Activated CD8-positive, alpha-beta T cell treated with anti-CD3 and anti-CD28 coated beads for 36 hours (primary cell): ENCODE measurements at regions not wholly inside any gene's neighbourhood (a gene's known extent, or its start where the extent isn't known, plus 50 kb on each side); places are given as distances from the start of the nearest gene placed in this dataset.

Experiments
- ATAC-seq: fragments of 200-7000 bp; cut with Tn5 transposase; one replicate; pipeline ENCODE4 v1.10.0; 2021; ENCODE audit warnings: mild to moderate bottlenecking, moderate library complexity
- CTCF ChIA-PET: fragments of 350-600 bp; sonication (Branson Sonifier 250); formaldehyde crosslinking; loops from one replicate; lab custom pipeline; 2021; ENCODE audit warnings: antibody characterized with exemption; lab: Charles Lee
- POLR2A ChIA-PET: fragments of 350-600 bp; sonication (Branson Sonifier 250); formaldehyde crosslinking; loops from one replicate; lab custom pipeline; 2021; ENCODE audit warnings: antibody characterized with exemption; lab: Charles Lee
- DNase-seq: peaks from one replicate; pipeline ENCODE4 v3.0.0-alpha.2; 2020
- H3K27ac Mint-ChIP-seq: one replicate; pipeline ENCODE4 v1.8.0; 2021; ENCODE audit warnings: mild to moderate bottlenecking, mixed read lengths
- H3K27me3 Mint-ChIP-seq: one replicate; pipeline ENCODE4 v1.8.0; 2021; ENCODE audit warnings: mixed read lengths
- H3K36me3 Mint-ChIP-seq: one replicate; pipeline ENCODE4 v1.8.0; 2021; ENCODE audit warnings: low read depth, mixed read lengths
- H3K4me1 Mint-ChIP-seq: one replicate; pipeline ENCODE4 v1.8.0; 2021; ENCODE audit warnings: low read depth, mixed read lengths
- H3K4me3 Mint-ChIP-seq: one replicate; pipeline ENCODE4 v1.8.0; 2021; ENCODE audit warnings: mild to moderate bottlenecking, moderate library complexity, mixed read lengths
- H3K9me3 Mint-ChIP-seq: one replicate; pipeline ENCODE4 v1.8.0; 2021; ENCODE audit warnings: mixed read lengths
- CTCF ChIP-seq: fragments of 200-600 bp; IDR thresholded peaks from one replicate; pipeline ENCODE4 v1.8.0; 2022; ENCODE audit warnings: antibody characterized with exemption, mild to moderate bottlenecking
- intact Hi-C: fragments of 100-400 bp; cut with micrococcal nuclease; formaldehyde crosslinking; loops from one replicate; pipeline ENCODE4 v1.10.0; 2022

DNA sequence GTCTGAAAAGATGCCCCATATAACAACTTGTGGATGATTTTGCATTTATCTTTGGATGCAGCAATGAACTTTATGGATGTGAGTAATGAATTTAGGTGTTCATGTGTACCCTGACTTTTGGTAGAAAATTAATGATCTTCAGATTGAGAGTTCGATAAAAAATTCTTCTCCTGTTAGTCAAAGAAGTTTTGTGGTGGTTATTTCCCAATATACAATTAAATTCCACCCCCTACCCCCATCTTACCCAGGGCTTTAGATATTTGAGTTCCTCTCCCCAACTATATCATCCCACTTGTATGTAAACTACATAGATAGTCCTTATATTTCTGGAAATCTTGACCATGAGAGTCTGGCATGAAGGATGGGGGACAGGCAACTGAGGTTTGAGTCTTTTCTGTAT lies 126.1 kb upstream of the ALDH1A3 start:
- ATAC-seq, result no peak
- no peaks in the 10 kb centered on the region for H3K4me1 Mint-ChIP-seq
- ChIA-PET CTCF (no interaction called here), POLR2A (no interaction called here)
- intact Hi-C loops, result no loop called here
- TF ChIP-seq CTCF, result no peak
- no peak for DNase-seq
- no peak overlapping the region for H3K27ac Mint-ChIP-seq
- no peaks in the 10 kb centered on the region for H3K36me3 Mint-ChIP-seq
- peaks cover 24% of the 10 kb centered on the region for H3K27me3 Mint-ChIP-seq
- H3K4me3 Mint-ChIP-seq, result no peak overlapping the region
- no peaks in the 10 kb centered on the region for H3K9me3 Mint-ChIP-seq

DNA sequence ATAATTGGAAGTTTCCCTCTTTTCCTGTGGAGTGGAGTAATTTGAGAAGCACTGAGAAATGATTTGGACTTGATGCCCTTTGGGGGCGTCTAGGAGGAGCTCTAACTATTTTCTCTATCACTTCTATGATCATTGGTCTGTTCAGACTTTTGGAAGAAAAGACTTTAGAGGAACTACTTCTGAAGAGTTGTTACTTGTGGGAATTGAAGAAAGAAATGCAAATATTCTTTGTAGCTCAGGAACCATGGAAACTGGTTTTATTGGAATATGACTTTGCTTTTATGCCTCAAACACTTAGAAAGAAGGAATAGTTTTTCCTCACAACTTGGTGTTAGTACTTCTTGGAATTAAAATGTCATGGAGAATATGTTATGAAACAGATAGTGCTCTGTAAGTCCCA lies 122.0 kb upstream of the ALDH1A3 start:
- ATAC-seq (no peak), DNase-seq (no peak)
- Mint-ChIP-seq H3K27me3 (peaks cover 28% of the 10 kb centered on the region), H3K9me3 (no peaks in the 10 kb centered on the region), H3K36me3 (no peaks in the 10 kb centered on the region), H3K4me3 (no peak overlapping the region), H3K4me1 (peaks cover 1% of the 10 kb centered on the region), H3K27ac (no peak overlapping the region)
- TF ChIP-seq CTCF, result no peak
- intact Hi-C loops, result no loop called here
- ChIA-PET CTCF (no interaction called here), POLR2A (no interaction called here)

GRCh38 chr15:100758555-100758954 lies 121.1 kb upstream of the ALDH1A3 start:
- Mint-ChIP-seq H3K27me3 (peaks cover 25% of the 10 kb centered on the region), H3K4me1 (peaks cover 1% of the 10 kb centered on the region), H3K4me3 (no peak overlapping the region), H3K36me3 (no peaks in the 10 kb centered on the region), H3K9me3 (no peaks in the 10 kb centered on the region), H3K27ac (no peak overlapping the region)
- ChIA-PET POLR2A (no interaction called here), CTCF (interaction anchor here (0.6 kb wide), 1 partner anchor 828 kb away, joined by 5 read pairs; no protein-coding TSS in a partner anchor)
- TF ChIP-seq CTCF, result no peak
- ATAC-seq (no peak), DNase-seq (no peak)
- intact Hi-C loops, result no loop called here

- intact Hi-C loops, result no loop called here
- Mint-ChIP-seq H3K27ac (no peak overlapping the region), H3K4me1 (peaks cover 1% of the 10 kb centered on the region), H3K4me3 (no peak overlapping the region), H3K36me3 (no peaks in the 10 kb centered on the region), H3K27me3 (peaks cover 24% of the 10 kb centered on the region), H3K9me3 (no peaks in the 10 kb centered on the region)
- TF ChIP-seq CTCF, result no peak
- no peak for DNase-seq
- ATAC-seq, result no peak
- POLR2A ChIA-PET, result no interaction called here
- CTCF ChIA-PET, result interaction anchor here (0.6 to 1.3 kb wide), 2 partner anchors 52 to 828 kb away, joined by 3 to 5 read pairs; no protein-coding TSS in a partner anchor
Observed at GRCh38 chr15:100759106-100759505, 120.5 kb upstream of the ALDH1A3 start.

DNA sequence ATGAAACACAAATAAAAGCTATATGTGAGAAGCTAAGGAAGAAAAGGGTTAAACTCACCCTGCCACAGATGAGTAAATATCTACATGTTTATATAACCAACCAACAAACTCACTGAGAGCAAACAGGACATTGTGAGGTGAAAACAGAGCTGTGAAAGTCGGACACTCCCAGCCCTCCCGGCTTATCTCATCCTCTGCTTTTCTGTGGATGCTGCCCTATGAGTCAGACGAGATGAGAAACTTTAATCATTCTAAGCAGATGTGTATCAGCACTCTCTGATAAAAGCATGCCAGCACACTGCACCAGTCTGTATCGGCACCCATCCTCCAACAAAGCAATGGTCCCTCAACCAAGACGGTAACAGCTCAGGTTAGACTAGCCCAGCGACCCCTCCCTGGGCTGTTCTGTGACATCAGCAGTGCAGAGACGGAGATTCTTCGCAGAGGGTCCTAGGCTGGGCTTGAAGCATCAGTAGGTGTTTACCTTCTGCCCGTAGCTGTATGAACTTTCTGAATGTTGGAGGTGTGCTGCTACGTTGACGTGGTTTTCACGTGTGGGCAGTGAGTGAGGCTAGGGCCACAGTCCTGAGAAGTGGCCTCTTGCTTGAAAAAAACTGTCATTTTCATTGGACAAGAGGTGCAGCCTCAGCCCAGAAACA lies 119.8 kb upstream of the ALDH1A3 start:
- H3K27me3 Mint-ChIP-seq, result peaks cover 24% of the 10 kb centered on the region
- H3K36me3 Mint-ChIP-seq, result no peaks in the 10 kb centered on the region
- peaks cover 1% of the 10 kb centered on the region for H3K4me1 Mint-ChIP-seq
- intact Hi-C loops, result no loop called here
- no peaks in the 10 kb centered on the region for H3K9me3 Mint-ChIP-seq
- DNase-seq, result no peak
- ChIA-PET POLR2A (no interaction called here), CTCF (interaction anchor here (1.3 kb wide), 1 partner anchor 52 kb away, joined by 3 read pairs; no protein-coding TSS in a partner anchor)
- H3K27ac Mint-ChIP-seq, result no peak overlapping the region
- no peak for TF ChIP-seq CTCF
- ATAC-seq, result peak; percentile 51
- no peak overlapping the region for H3K4me3 Mint-ChIP-seq
